Ishikawa (cell line): ENCODE measurements at regions not wholly inside any gene's neighbourhood (a gene's known extent, or its start where the extent isn't known, plus 50 kb on each side); places are given as distances from the start of the nearest gene placed in this dataset.

ENCODE experiments used
- CEBPB ChIP-seq: IDR thresholded peaks from 2 replicates; pipeline ENCODE4 v1.6.1; 2012
- CREB1 ChIP-seq: IDR thresholded peaks from 2 replicates; pipeline ENCODE4 v1.6.1; 2012; ENCODE audit warnings: low read depth
- EGR1 ChIP-seq: IDR thresholded peaks from 2 replicates; pipeline ENCODE4 v1.6.1; 2012
- EP300 ChIP-seq: IDR thresholded peaks from 2 replicates; pipeline ENCODE4 v1.6.1; 2012; ENCODE audit warnings: borderline replicate concordance
- FOXM1 ChIP-seq: IDR thresholded peaks from 2 replicates; pipeline ENCODE4 v1.6.1; 2012; ENCODE audit warnings: low read depth, borderline replicate concordance
- NFIC ChIP-seq: IDR thresholded peaks from 2 replicates; pipeline ENCODE4 v1.6.1; 2012
- RAD21 ChIP-seq: IDR thresholded peaks from 2 replicates; pipeline ENCODE4 v1.6.1; 2012; ENCODE audit warnings: low read depth
- TAF1 ChIP-seq: IDR thresholded peaks from 2 replicates; pipeline ENCODE4 v1.6.1; 2012; ENCODE audit warnings: low read depth, mild to moderate bottlenecking
- TCF12 ChIP-seq: IDR thresholded peaks from 2 replicates; pipeline ENCODE4 v1.6.1; 2012; ENCODE audit warnings: low read depth
- TEAD4 ChIP-seq: IDR thresholded peaks from 2 replicates; pipeline ENCODE4 v1.6.1; 2012
- YY1 ChIP-seq: IDR thresholded peaks from 2 replicates; pipeline ENCODE4 v1.6.1; 2012; ENCODE audit warnings: low read depth
- ZBTB7A ChIP-seq: IDR thresholded peaks from 2 replicates; pipeline ENCODE4 v1.6.1; 2012; ENCODE audit warnings: low read depth
- TF ChIP-seq, protein P1 (sequence below): IDR thresholded peaks from 2 replicates; pipeline ENCODE4 v1.6.1; 2012; ENCODE audit warnings: low read depth, mild to moderate bottlenecking
- TF ChIP-seq, protein P2 (sequence below): IDR thresholded peaks from 2 replicates; pipeline ENCODE4 v1.6.1; 2012
- TF ChIP-seq, protein P3 (sequence below): IDR thresholded peaks from 2 replicates; pipeline ENCODE4 v1.6.1; 2012

DNA sequence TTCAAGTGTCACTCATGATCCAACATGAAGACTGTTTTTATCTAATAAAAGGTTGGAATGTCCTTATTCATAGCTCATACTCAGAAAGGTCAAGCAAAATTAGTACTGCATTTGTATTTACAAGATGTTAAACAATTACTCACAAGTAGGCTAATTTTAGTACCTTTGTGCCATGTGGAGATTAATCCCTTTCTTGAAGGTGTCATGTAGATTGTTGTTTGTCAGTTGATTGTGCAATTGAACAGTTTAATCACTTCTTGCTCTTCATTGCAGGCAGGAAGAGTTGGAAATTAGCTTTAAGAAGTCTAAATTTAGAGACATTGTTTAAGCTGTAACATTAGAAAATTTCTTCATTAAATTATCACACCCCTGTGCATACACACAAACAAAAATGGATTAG is 847.1 kb downstream of the KCNT2 start:
- TF ChIP-seq RAD21 (no peak), TEAD4 (no peak), FOXM1 (no peak), EGR1 (no peak)

DNA sequence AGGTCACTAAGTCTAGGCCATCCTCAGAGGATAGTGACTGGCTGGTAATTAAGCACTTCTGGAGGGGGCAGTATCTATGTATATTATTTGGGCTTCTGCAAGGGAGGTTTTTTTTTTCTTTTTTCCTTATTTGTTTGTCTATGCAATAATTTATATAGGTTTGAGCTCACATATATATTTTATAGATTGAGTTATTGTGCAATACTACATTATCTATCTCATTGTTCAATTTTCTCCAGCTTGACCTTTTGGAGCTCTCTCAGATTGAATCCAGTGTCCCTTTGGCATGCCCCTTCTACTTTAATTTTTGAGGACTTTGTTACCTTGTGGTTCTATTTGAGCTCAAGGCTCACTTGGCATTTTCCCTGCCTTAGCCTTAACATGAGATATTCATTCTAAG is 852.1 kb downstream of the KCNT2 start:
- no peak for TF ChIP-seq TCF12
- TF ChIP-seq, protein P1, sequence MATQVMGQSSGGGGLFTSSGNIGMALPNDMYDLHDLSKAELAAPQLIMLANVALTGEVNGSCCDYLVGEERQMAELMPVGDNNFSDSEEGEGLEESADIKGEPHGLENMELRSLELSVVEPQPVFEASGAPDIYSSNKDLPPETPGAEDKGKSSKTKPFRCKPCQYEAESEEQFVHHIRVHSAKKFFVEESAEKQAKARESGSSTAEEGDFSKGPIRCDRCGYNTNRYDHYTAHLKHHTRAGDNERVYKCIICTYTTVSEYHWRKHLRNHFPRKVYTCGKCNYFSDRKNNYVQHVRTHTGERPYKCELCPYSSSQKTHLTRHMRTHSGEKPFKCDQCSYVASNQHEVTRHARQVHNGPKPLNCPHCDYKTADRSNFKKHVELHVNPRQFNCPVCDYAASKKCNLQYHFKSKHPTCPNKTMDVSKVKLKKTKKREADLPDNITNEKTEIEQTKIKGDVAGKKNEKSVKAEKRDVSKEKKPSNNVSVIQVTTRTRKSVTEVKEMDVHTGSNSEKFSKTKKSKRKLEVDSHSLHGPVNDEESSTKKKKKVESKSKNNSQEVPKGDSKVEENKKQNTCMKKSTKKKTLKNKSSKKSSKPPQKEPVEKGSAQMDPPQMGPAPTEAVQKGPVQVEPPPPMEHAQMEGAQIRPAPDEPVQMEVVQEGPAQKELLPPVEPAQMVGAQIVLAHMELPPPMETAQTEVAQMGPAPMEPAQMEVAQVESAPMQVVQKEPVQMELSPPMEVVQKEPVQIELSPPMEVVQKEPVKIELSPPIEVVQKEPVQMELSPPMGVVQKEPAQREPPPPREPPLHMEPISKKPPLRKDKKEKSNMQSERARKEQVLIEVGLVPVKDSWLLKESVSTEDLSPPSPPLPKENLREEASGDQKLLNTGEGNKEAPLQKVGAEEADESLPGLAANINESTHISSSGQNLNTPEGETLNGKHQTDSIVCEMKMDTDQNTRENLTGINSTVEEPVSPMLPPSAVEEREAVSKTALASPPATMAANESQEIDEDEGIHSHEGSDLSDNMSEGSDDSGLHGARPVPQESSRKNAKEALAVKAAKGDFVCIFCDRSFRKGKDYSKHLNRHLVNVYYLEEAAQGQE: no peak
- no peak for TF ChIP-seq EP300

DNA sequence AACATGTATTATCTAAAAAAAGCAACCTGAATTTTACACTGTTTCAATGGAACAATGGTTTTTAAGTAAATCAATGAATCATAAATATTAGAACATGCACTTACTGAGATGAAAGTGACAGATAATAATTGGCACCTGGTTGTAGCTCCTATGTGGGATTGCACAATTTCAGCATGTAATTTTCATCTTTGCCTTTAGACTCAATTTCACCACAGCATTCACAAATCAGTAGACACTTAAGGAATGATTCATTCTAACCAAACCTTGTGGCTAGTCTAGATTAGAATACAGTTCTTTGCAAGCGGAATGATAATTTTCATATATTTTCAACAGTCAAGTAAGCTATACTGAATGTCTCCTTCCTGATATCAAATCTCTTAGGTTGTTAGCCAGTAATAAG is 853.4 kb downstream of the KCNT2 start:
- TF ChIP-seq, protein P2, sequence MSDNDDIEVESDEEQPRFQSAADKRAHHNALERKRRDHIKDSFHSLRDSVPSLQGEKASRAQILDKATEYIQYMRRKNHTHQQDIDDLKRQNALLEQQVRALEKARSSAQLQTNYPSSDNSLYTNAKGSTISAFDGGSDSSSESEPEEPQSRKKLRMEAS: no peak
- TF ChIP-seq CEBPB: 0 out of 2 replicates have a peak, but pooled peaks have one; percentile 48

DNA sequence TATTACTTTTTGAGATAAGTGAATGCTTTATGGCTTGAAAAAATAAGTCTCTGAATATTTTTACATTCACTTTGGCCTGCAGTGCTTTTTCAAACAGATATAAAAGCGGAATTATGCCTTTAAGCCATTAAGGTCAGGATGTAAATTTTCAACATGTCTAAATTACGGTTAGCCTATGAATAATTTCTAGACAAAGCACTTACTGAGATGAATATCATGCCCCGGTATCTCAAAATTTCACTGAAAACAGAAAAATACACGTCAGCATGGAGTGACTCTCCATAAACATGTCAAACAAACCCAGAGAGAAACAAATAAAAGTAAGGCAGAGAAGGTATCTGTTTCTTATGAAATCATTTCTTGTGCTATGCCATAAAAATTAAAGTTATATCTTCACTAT is 853.9 kb downstream of the KCNT2 start:
- TF ChIP-seq EP300: no peak
- TF ChIP-seq EGR1: no peak
- no peak for TF ChIP-seq YY1
- TF ChIP-seq TAF1: no peak
- TF ChIP-seq NFIC: no peak
- TF ChIP-seq, protein P1: no peak
- TF ChIP-seq FOXM1: no peak

DNA sequence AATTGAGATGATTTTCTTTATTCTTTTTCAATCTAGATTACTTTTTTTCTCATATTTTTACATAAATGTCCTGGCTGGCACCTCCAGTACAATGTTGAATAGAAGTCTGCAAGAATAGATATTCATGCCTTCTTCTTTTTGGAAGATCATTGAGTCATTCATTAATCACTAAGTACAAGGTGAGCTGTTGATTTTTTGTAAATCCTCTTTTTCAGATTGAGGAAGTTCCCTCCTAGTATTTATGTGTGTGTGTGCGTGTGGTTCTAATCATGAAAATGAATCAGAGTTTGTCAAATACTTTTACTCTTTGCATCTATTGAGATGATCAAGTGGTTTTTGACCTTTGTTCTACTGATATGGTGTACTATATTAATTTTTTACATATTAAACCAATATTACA is 859.3 kb downstream of the KCNT2 start:
- no peak for TF ChIP-seq EGR1
- TF ChIP-seq RAD21: no peak
- no peak for TF ChIP-seq ZBTB7A
- TF ChIP-seq CREB1: no peak
- TF ChIP-seq, protein P2: no peak
- no peak for TF ChIP-seq FOXM1
- TF ChIP-seq NFIC: no peak
- TF ChIP-seq, protein P3, sequence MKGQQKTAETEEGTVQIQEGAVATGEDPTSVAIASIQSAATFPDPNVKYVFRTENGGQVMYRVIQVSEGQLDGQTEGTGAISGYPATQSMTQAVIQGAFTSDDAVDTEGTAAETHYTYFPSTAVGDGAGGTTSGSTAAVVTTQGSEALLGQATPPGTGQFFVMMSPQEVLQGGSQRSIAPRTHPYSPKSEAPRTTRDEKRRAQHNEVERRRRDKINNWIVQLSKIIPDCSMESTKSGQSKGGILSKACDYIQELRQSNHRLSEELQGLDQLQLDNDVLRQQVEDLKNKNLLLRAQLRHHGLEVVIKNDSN: no peak
- TF ChIP-seq TEAD4: no peak
- TF ChIP-seq, protein P1: no peak
- no peak for TF ChIP-seq TCF12
- TF ChIP-seq EP300: no peak
- TF ChIP-seq YY1: no peak
- TF ChIP-seq TAF1: no peak
- TF ChIP-seq CEBPB: no peak

DNA sequence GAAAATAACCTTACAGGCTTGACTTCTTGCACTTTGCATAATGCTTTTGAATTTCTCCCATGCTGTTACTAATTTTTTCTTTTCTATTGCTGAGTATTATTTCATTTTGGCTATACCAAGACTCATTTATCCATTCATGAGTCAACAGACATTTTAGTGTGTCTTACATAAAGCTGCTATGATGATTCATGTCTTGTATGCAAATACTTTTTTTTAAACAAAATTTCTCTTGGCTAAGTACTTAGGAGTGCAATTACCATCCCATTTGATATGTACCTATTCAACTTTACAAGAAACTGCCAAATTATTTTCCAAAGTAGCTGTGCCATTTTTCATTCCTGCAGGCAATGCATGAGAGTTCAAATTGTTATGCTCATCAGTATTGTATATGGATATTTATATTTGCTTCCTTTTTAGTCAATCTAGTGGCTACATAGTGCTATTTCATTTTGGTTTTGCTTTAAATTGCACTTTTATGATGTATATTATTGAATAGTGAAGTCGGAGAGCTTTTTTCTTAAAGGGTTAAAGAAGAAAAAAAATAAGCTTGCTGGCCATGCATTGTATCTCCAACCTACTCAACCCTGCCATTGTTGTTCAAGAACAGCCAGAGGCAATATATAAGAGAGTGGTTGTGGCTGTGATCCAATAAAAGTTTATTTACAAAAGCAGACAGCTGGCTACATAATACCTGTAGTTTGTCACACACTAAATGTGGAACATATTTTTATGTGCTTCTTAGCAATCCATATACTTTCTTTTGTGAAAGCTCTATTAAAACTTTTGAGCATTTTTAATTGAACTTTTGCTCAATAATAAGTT is 862.8 kb downstream of the KCNT2 start:
- no peak for TF ChIP-seq FOXM1
- no peak for TF ChIP-seq TAF1
- no peak for TF ChIP-seq CREB1
- no peak for TF ChIP-seq CEBPB
- TF ChIP-seq TCF12: no peak
- no peak for TF ChIP-seq ZBTB7A
- TF ChIP-seq RAD21: no peak
- no peak for TF ChIP-seq YY1
- TF ChIP-seq, protein P3: no peak
